ENCODE measurements at regions not wholly inside any gene's neighbourhood (a gene's known extent, or its start where the extent isn't known, plus 50 kb on each side); places are given as distances from the start of the nearest gene placed in this dataset.

DNA sequence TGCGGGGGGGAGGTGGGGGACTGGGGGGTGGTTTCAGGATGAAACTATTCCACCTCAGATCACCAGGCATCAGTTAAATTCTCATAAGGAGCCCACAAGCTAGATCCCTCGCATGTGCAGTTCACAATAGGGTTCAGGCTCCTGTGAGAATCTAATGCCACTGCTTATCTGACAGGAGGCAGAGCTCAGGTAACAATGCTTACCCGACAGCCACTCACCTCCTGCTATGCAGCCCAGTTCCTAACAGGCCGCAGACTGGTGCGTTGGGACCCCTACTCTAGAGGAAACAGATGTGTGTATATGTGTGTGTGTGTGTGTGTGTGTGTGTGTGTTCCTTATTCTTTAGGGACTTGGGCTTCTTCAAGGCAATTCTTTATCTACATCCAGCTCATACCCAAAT, 352.3 kb upstream of the CCNH start:
- no peak overlapping the region for H3K4me3 ChIP-seq (ENCODE audit: low read depth, low read length, poor library complexity, severe bottlenecking)
- TF ChIP-seq EZH2phosphoT487 (IDR thresholded peaks at IDR 0.05; ENCODE audit: borderline replicate concordance, low read depth, low read length) (no peak), CTCF (conservative IDR thresholded peaks at IDR 0.05; ENCODE audit: low read length) (no peak)
- H4K20me1 ChIP-seq (ENCODE audit: insufficient read depth, low read length), result no peaks in the 10 kb centered on the region
- no peaks in the 10 kb centered on the region for H3K4me1 ChIP-seq (ENCODE audit: insufficient read depth, low read length, poor library complexity, severe bottlenecking)
- ChIA-PET POLR2A (interaction anchor here (0.5 to 0.6 kb wide), 2 partner anchors 355 to 785 kb away, joined by 5 read pairs; no protein-coding TSS in a partner anchor), CTCF (ENCODE audit: unreplicated experiment) (no interaction called here)
- H2AFZ ChIP-seq (ENCODE audit: low read length), result no peak overlapping the region
- BruUV-seq (replicated peaks), result no TSS peak
- no peaks in the 10 kb centered on the region for H3K79me2 ChIP-seq (ENCODE audit: insufficient read depth, low read depth, low read length)
- H3K36me3 ChIP-seq (ENCODE audit: insufficient read depth, low read length), result no peaks in the 10 kb centered on the region
- no peaks in the 10 kb centered on the region for H3K9me3 ChIP-seq (ENCODE audit: low read length)
- intact Hi-C loops (cut with micrococcal nuclease; ENCODE audit: unreplicated experiment), result no loop called here
- H3K9me2 ChIP-seq (ENCODE audit: insufficient read depth, low read length), result no peaks in the 10 kb centered on the region
- H3K27ac ChIP-seq (ENCODE audit: low read depth, low read length, poor library complexity, severe bottlenecking), result no peak overlapping the region
- no peak overlapping the region for H3K4me2 ChIP-seq (ENCODE audit: low read length)
- DNase-seq (ENCODE audit: low spot score), result no peak

- ChIA-PET CTCF (ENCODE audit: unreplicated experiment) (no interaction called here), POLR2A (interaction anchor here (0.7 kb wide), 1 partner anchor 544 kb away, joined by 3 read pairs; no protein-coding TSS in a partner anchor)
- Histone ChIP-seq H2AFZ (ENCODE audit: low read length) (no peak overlapping the region), H3K27ac (ENCODE audit: low read depth, low read length, poor library complexity, severe bottlenecking) (no peak overlapping the region), H3K9me2 (ENCODE audit: insufficient read depth, low read length) (no peaks in the 10 kb centered on the region), H3K4me3 (ENCODE audit: low read depth, low read length, poor library complexity, severe bottlenecking) (no peak overlapping the region), H3K9me3 (ENCODE audit: low read length) (no peaks in the 10 kb centered on the region), H3K79me2 (ENCODE audit: insufficient read depth, low read depth, low read length) (no peaks in the 10 kb centered on the region), H3K36me3 (ENCODE audit: insufficient read depth, low read length) (no peaks in the 10 kb centered on the region), H4K20me1 (ENCODE audit: insufficient read depth, low read length) (no peaks in the 10 kb centered on the region), H3K4me2 (ENCODE audit: low read length) (no peak overlapping the region), H3K4me1 (ENCODE audit: insufficient read depth, low read length, poor library complexity, severe bottlenecking) (no peaks in the 10 kb centered on the region)
- DNase-seq (ENCODE audit: low spot score), result no peak
- BruUV-seq (replicated peaks), result no TSS peak
- intact Hi-C loops (cut with micrococcal nuclease; ENCODE audit: unreplicated experiment), result no loop called here
- TF ChIP-seq CTCF (conservative IDR thresholded peaks at IDR 0.05; ENCODE audit: low read length) (no peak), EZH2phosphoT487 (IDR thresholded peaks at IDR 0.05; ENCODE audit: borderline replicate concordance, low read depth, low read length) (no peak)
Observed at GRCh38 chr5:87762631-87763030, 349.9 kb upstream of the CCNH start.

DNA sequence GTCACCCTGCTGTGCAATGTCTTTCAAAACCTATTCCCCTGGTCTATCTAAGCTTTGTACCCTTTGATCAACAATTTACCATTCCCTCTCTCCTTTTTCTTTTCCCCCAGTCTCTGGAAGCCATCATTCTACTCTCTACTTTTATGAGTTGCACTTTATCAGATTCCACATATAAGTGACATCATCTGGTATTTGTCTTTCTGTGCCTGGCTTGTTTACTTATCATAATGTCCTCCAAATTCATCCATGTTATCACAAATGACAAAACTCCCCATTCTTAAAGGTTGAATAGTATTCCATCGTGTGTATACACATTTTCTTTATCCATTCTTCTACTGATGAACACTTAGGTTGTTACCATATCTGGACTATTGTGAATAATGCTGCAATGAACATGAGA, 344.2 kb upstream of the CCNH start:
- H2AFZ ChIP-seq (ENCODE audit: low read length), result no peak overlapping the region
- H3K4me3 ChIP-seq (ENCODE audit: low read depth, low read length, poor library complexity, severe bottlenecking), result no peak overlapping the region
- ChIA-PET POLR2A (no interaction called here), CTCF (ENCODE audit: unreplicated experiment) (no interaction called here)
- no TSS peak for BruUV-seq (replicated peaks)
- H3K27ac ChIP-seq (ENCODE audit: low read depth, low read length, poor library complexity, severe bottlenecking), result no peak overlapping the region
- DNase-seq (ENCODE audit: low spot score), result no peak
- H4K20me1 ChIP-seq (ENCODE audit: insufficient read depth, low read length), result no peaks in the 10 kb centered on the region
- no peaks in the 10 kb centered on the region for H3K9me2 ChIP-seq (ENCODE audit: insufficient read depth, low read length)
- H3K4me2 ChIP-seq (ENCODE audit: low read length), result no peak overlapping the region
- intact Hi-C loops (cut with micrococcal nuclease; ENCODE audit: unreplicated experiment), result no loop called here
- no peaks in the 10 kb centered on the region for H3K79me2 ChIP-seq (ENCODE audit: insufficient read depth, low read depth, low read length)
- TF ChIP-seq CTCF (conservative IDR thresholded peaks at IDR 0.05; ENCODE audit: low read length), result no peak
- TF ChIP-seq EZH2phosphoT487 (IDR thresholded peaks at IDR 0.05; ENCODE audit: borderline replicate concordance, low read depth, low read length), result no peak
- H3K4me1 ChIP-seq (ENCODE audit: insufficient read depth, low read length, poor library complexity, severe bottlenecking), result no peaks in the 10 kb centered on the region
- H3K9me3 ChIP-seq (ENCODE audit: low read length), result no peaks in the 10 kb centered on the region
- H3K36me3 ChIP-seq (ENCODE audit: insufficient read depth, low read length), result no peaks in the 10 kb centered on the region

Measured in OCI-LY7 (cell line).